Mammary epithelial cell (primary cell): ENCODE measurements at regions not wholly inside any gene's neighbourhood (a gene's known extent, or its start where the extent isn't known, plus 50 kb on each side); places are given as distances from the start of the nearest gene placed in this dataset.

Source experiments
- EZH2 ChIP-seq: IDR thresholded peaks from 2 replicates; pipeline ENCODE4 v1.6.1; 2012; ENCODE audit warnings: low read length, inconsistent platforms, borderline replicate concordance
- TF ChIP-seq, protein P1 (sequence below), 2 donors: IDR thresholded peaks in 1 of 2; conservative IDR thresholded peaks in 1 of 2; 2 replicates each; pipeline ENCODE4 v1.5.1; 2011 to 2012; ENCODE audit warnings: inconsistent platforms in 2 of 2, low read length in 2 of 2, mild to moderate bottlenecking in 2 of 2, control low read depth in 1 of 2, low read depth in 1 of 2; ENCODE audit not compliant: insufficient read depth in 1 of 2; ENCODE audit errors: extremely low read depth in 1 of 2

- TF ChIP-seq, protein P1, sequence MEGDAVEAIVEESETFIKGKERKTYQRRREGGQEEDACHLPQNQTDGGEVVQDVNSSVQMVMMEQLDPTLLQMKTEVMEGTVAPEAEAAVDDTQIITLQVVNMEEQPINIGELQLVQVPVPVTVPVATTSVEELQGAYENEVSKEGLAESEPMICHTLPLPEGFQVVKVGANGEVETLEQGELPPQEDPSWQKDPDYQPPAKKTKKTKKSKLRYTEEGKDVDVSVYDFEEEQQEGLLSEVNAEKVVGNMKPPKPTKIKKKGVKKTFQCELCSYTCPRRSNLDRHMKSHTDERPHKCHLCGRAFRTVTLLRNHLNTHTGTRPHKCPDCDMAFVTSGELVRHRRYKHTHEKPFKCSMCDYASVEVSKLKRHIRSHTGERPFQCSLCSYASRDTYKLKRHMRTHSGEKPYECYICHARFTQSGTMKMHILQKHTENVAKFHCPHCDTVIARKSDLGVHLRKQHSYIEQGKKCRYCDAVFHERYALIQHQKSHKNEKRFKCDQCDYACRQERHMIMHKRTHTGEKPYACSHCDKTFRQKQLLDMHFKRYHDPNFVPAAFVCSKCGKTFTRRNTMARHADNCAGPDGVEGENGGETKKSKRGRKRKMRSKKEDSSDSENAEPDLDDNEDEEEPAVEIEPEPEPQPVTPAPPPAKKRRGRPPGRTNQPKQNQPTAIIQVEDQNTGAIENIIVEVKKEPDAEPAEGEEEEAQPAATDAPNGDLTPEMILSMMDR (conservative IDR thresholded peaks at IDR 0.05 in 1 of 2, IDR thresholded peaks at IDR 0.05 in 1 of 2; ENCODE audit: extremely low read depth in 1 of 2, insufficient read depth in 1 of 2, low read depth in 1 of 2, low read length in 2 of 2): no peak
- TF ChIP-seq EZH2: no peak
These were observed 146.0 kb upstream of the BANK1 start for GRCh38 chr4:101644516-101644915.
